Progenitor cell of endocrine pancreas (in vitro differentiated cells): ENCODE measurements at regions not wholly inside any gene's neighbourhood (a gene's known extent, or its start where the extent isn't known, plus 50 kb on each side); places are given as distances from the start of the nearest gene placed in this dataset.

Experiments used
- DNase-seq: peaks from one replicate; pipeline ENCODE4 v3.0.0; 2021; ENCODE audit warnings: low spot score; ENCODE audit not compliant: unreplicated experiment
- H3K27ac Mint-ChIP-seq: 2 replicates; pipeline ENCODE4 v1.8.0; 2021; ENCODE audit warnings: mild to moderate bottlenecking, moderate library complexity, mixed read lengths
- H3K27me3 Mint-ChIP-seq: 2 replicates; pipeline ENCODE4 v1.8.0; 2021; ENCODE audit warnings: mixed read lengths
- H3K36me3 Mint-ChIP-seq: 2 replicates; pipeline ENCODE4 v1.8.0; 2022; ENCODE audit warnings: mixed read lengths; ENCODE audit not compliant: insufficient read depth
- H3K4me1 Mint-ChIP-seq: 2 replicates; pipeline ENCODE4 v1.8.0; 2021; ENCODE audit warnings: low read depth, mixed read lengths
- H3K4me3 Mint-ChIP-seq: 2 replicates; pipeline ENCODE4 v1.8.0; 2021; ENCODE audit warnings: low read depth, mild to moderate bottlenecking, moderate library complexity, mixed read lengths
- H3K9me3 Mint-ChIP-seq: 2 replicates; pipeline ENCODE4 v1.8.0; 2021; ENCODE audit warnings: low read depth, mixed read lengths
- TF ChIP-seq, protein P1 (sequence below): fragments of 200-600 bp; sonication (generic); IDR thresholded peaks from one replicate; pipeline ENCODE4 v1.5.0; 2021; ENCODE audit warnings: antibody characterized with exemption, mild to moderate bottlenecking; ENCODE audit not compliant: unreplicated experiment

DNA sequence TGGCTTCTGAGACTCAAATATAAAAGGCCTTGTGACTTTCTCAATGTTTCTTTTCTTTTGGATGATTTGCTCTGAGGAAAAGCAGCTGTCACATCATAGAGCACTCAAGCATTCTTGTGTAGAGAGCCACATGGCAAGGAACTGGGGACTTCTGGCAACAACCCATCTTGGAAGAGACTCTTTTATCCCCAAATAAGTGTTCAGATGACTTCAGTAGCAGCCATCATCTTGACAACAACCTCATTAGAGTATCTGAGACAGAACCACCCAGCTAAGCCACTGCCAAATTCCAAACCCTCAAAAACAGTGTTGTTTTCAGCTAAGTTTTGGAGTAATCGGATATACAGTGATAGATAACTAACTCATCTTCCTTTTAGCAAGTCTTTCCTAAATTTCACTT lies 1431.7 kb upstream of the IGFBP7 start:
- H3K4me1 Mint-ChIP-seq: no peaks in the 10 kb centered on the region
- H3K27me3 Mint-ChIP-seq: no peaks in the 10 kb centered on the region
- TF ChIP-seq, protein P1, sequence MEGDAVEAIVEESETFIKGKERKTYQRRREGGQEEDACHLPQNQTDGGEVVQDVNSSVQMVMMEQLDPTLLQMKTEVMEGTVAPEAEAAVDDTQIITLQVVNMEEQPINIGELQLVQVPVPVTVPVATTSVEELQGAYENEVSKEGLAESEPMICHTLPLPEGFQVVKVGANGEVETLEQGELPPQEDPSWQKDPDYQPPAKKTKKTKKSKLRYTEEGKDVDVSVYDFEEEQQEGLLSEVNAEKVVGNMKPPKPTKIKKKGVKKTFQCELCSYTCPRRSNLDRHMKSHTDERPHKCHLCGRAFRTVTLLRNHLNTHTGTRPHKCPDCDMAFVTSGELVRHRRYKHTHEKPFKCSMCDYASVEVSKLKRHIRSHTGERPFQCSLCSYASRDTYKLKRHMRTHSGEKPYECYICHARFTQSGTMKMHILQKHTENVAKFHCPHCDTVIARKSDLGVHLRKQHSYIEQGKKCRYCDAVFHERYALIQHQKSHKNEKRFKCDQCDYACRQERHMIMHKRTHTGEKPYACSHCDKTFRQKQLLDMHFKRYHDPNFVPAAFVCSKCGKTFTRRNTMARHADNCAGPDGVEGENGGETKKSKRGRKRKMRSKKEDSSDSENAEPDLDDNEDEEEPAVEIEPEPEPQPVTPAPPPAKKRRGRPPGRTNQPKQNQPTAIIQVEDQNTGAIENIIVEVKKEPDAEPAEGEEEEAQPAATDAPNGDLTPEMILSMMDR: no peak
- DNase-seq: no peak
- H3K4me3 Mint-ChIP-seq: no peak overlapping the region
- no peak overlapping the region for H3K27ac Mint-ChIP-seq
- no peaks in the 10 kb centered on the region for H3K36me3 Mint-ChIP-seq
- H3K9me3 Mint-ChIP-seq: no peaks in the 10 kb centered on the region

DNA sequence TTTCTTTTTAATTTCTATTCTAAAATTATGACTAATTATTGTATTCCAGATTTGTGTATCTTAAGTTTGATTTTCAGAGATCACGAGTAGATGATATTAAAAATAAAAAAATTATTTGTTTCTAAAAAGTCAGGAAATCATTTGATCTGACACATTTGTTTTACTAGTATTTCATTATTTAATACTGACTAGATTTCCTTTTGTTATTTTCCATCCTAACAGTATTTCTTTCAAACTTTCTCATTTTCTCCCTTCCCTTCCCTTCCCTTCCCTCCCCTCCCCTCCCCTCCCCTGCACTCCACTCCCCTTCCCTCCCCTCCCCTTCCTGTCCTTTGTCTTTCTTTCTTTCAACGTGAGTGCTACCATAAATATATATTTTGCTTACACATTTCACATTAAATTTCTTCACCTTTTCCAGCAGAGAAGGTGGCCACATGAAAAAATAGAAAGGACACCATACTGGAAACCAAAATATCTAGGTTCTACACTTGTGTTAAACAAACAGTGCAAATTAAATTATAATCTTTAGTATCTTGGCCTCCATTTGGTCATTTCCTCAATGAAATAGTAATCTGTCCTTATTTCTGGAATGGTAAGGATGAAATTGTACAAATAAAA lies 1412.7 kb upstream of the IGFBP7 start:
- DNase-seq: no peak
- TF ChIP-seq, protein P1: no peak
- Mint-ChIP-seq H3K27me3 (no peaks in the 10 kb centered on the region), H3K36me3 (no peaks in the 10 kb centered on the region), H3K27ac (no peak overlapping the region), H3K4me1 (peaks cover 3% of the 10 kb centered on the region), H3K4me3 (no peak overlapping the region), H3K9me3 (no peaks in the 10 kb centered on the region)

DNA sequence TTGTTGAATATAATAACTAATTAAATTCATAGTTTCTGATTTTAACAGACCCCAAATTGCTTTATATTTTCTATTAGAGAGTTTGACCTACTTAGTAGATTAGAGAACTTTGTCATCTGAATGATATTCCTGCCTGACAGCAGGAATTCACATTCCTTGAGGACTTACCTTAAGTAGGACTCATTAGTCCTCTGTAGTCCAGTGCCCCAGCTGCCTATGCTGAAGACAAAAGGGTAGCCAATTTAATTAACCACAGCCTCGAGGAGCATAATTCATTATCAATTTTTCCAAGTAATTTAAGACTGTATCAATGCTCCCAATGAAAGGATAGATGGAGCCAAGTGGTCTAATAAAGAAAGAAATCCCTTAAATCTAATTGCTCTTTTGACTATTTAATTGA lies 1405.0 kb upstream of the IGFBP7 start:
- no peak for DNase-seq
- H3K36me3 Mint-ChIP-seq: no peaks in the 10 kb centered on the region
- H3K27me3 Mint-ChIP-seq: no peaks in the 10 kb centered on the region
- H3K4me1 Mint-ChIP-seq: peaks cover 4% of the 10 kb centered on the region
- no peak overlapping the region for H3K27ac Mint-ChIP-seq
- no peak overlapping the region for H3K4me3 Mint-ChIP-seq
- no peaks in the 10 kb centered on the region for H3K9me3 Mint-ChIP-seq
- TF ChIP-seq, protein P1: no peak

DNA sequence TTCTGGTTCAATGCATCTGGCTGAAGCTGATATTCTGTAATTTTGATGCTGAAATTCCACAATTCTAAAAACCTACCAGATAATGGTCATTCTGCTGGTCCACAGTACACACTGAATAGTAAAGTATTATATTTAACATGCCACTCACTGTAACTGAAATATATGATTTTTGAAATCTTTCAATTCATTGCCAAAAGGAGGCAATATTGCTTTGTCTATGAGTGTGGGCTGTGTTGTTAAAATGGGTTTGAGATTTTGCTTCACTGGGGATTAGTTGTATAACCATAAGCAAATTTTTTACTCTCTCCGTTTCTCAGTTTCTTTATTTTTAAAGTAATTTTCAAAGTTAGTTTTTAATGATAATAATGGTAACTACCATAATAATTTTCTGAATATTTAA lies 1404.1 kb upstream of the IGFBP7 start:
- Mint-ChIP-seq H3K9me3 (no peaks in the 10 kb centered on the region), H3K27ac (no peak overlapping the region), H3K36me3 (no peaks in the 10 kb centered on the region), H3K4me3 (no peak overlapping the region), H3K27me3 (no peaks in the 10 kb centered on the region), H3K4me1 (peaks cover 4% of the 10 kb centered on the region)
- TF ChIP-seq, protein P1: no peak
- no peak for DNase-seq

DNA sequence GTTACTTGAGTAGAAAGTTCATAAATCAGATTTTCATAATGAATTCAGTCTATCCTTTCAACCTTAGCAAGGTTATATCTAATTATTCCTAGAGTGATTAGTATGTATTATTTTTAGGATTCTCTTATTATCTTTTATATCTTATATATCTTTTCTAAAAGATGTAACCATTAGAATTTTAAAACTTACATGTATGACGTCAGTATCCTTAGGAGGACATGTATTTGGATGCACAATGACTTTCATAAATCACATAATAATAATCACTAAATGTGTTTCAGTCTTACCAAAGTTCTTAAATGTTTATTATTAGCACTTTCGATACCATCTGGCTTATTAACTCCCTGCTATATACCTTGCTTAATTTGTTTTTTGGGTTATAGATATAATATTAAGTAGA lies 1400.5 kb upstream of the IGFBP7 start:
- no peaks in the 10 kb centered on the region for H3K9me3 Mint-ChIP-seq
- no peaks in the 10 kb centered on the region for H3K27me3 Mint-ChIP-seq
- TF ChIP-seq, protein P1: no peak
- H3K4me1 Mint-ChIP-seq: peaks cover 4% of the 10 kb centered on the region
- no peak for DNase-seq
- no peak overlapping the region for H3K4me3 Mint-ChIP-seq
- no peak overlapping the region for H3K27ac Mint-ChIP-seq
- H3K36me3 Mint-ChIP-seq: no peaks in the 10 kb centered on the region
